HG03196 (cell line): ENCODE measurements at regions not wholly inside any gene's neighbourhood (a gene's known extent, or its start where the extent isn't known, plus 50 kb on each side); places are given as distances from the start of the nearest gene placed in this dataset.
"Not testable (repeated sequence)": the region's sequence is repeated elsewhere in the genome, so short reads cannot be mapped to it uniquely, and the experiment has no call there.

ENCODE experiments used
- ATAC-seq: cut with Tn5 transposase; IDR thresholded peaks from one replicate; pipeline ENCODE4 v1.9.1; 2021; ENCODE audit not compliant: unreplicated experiment

DNA sequence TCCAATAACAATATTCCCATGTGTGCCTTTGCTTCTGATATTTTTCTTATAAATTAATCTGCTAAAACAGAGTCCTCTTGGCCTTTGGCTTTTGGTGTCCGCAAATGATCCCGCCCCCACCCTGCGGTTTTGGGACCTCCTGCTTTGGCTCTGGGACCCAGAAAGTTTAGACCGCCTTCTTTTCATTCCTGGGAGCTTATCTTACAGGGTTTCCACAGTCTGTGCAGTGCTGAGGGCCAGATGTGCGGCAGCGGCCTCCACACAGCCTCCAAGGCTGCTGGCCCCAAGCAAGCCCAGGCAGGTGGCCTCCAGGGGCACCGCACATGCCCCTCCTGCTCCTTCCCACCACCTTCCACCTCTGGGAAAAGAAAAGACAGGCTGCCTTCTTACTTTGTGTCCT lies 191.5 kb downstream of the ERCC6L2 start:
- ATAC-seq = no peak

GRCh38 chr9:96065482-96066251 lies 190.2 kb downstream of the ERCC6L2 start:
- no peak for ATAC-seq

DNA sequence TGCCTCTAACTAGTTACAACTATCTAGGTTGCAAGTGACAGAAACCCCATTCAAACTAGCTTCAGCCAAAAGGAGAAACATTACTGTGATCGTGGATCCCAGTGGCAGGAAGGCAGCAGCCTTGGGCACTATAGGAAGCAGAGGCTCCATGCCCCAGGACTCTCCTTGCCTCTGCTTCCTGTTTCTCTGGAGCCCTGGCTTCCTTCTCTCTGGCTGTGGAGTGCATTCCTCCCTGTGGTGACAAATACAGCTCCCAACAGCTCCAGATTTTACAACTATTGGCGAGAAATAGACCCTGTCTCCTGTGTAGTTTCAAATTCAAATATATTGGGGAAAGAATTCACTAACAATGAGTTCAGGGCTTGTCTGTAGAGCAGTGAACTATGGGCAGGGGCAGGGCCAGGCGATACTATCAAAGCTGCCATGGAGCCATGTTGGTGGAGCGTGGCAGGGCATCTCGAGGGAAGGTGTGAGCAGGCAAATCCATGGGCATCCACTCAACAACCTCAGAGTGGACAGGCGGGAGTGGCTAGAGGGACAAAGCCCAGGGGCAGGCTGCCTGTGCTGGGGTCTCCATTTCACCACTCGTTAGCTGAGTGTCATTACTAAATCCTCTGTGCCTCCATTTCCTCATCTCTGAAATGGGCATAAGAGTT lies 189.5 kb downstream of the ERCC6L2 start:
- ATAC-seq = no peak

- ATAC-seq = no peak
Measured at GRCh38 chr9:96062854-96063253, 187.4 kb downstream of the ERCC6L2 start.

DNA sequence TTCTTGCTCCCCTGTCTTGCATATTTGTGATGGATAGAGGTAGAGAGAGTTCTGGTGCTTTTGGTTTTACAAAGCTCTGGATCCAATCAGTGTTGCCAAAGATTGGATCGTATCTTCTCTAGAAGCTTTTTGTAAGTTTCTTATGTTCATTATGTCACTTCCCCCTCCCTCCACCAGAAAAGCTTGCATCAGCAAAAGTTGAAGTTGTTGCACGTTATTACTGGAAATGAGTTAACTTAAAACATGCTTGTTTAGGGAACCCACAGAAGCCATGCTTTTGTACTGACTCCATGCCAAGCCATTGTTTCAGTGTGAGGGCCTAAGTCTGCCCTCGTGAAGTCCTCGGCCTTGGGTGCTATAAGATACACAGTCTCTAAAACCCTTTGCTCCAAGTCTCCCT lies 186.5 kb downstream of the ERCC6L2 start:
- no peak for ATAC-seq

GRCh38 chr9:96061293-96061987 lies 185.9 kb downstream of the ERCC6L2 start:
- ATAC-seq = no peak

GRCh38 chr9:96058218-96058617 lies 182.7 kb downstream of the ERCC6L2 start:
- no peak for ATAC-seq

DNA sequence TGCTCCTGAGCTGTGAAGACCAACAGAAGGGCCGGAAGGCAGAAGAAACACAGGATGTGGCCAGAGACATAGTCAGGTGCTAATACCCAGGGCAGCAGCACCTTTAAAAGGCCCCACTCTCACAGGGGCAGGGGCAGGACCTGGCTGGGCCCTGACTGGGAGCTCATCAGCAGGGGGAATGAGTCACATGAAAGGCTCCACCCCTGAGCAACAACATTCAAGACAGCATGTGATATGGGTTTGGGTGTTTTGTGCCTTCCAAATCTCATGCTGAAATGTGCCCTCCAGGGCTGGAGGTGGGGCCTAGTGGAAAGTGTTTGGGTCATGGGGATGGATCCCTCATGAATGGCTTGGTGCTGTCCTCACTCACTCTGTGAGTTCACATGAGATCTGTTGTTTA lies 181.7 kb downstream of the ERCC6L2 start:
- ATAC-seq = no peak

DNA sequence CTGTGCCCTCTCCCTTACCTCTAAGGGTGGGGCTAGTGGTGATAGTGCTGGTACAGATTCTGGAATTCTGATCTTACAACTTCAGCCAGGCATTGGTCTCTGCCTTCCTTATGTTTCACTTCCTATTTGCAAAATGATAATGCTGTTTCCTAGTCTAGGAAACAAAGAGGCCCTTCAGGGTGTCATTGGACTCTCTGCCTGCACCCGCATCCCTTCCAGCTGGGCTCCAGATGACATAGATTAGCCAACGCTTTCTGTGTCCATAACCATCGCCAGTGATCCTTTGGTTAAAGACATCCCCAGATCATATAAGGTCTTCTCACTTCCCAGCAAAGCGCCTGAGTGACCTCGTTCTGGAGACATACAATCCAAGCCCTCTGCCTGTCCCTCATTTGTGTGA lies 180.7 kb downstream of the ERCC6L2 start:
- no peak for ATAC-seq

DNA sequence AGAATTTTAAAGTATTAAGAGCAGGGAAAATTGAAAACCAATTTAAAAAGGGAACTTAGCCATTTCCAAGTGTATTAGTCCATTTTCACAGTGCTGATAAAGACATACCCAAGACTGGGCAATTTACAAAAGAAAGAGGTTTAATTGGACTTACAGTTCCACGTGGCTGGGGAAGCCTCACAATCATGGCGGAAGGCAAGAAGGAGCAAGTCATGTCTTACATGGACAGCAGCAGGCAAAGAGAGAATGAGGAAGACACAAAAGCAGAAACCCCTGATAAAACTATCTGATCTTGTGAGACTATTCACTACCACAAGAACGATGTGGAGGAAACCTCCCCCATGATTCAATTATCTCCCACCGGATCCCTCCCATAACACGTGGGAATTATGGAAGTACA lies 178.8 kb downstream of the ERCC6L2 start:
- ATAC-seq = not testable (repeated sequence)

- ATAC-seq = no peak
Measured at GRCh38 chr9:96052686-96053085, 177.2 kb downstream of the ERCC6L2 start.

GRCh38 chr9:96051423-96051822 lies 175.9 kb downstream of the ERCC6L2 start:
- ATAC-seq = no peak

DNA sequence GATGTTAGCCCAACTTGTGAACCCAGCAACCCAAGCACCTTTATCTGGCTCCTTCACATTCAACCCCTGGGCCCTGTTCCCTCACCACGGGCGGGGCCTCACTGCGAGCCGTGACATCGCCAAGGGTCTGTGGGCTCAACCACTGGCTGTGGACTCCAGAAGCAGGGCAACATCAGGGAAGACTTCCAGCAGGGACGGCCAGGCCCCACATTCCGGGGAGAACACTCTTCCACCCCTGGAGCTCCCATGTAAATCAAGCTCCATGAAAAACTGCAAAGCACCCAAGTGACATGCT lies 175.3 kb downstream of the ERCC6L2 start:
- no peak for ATAC-seq

DNA sequence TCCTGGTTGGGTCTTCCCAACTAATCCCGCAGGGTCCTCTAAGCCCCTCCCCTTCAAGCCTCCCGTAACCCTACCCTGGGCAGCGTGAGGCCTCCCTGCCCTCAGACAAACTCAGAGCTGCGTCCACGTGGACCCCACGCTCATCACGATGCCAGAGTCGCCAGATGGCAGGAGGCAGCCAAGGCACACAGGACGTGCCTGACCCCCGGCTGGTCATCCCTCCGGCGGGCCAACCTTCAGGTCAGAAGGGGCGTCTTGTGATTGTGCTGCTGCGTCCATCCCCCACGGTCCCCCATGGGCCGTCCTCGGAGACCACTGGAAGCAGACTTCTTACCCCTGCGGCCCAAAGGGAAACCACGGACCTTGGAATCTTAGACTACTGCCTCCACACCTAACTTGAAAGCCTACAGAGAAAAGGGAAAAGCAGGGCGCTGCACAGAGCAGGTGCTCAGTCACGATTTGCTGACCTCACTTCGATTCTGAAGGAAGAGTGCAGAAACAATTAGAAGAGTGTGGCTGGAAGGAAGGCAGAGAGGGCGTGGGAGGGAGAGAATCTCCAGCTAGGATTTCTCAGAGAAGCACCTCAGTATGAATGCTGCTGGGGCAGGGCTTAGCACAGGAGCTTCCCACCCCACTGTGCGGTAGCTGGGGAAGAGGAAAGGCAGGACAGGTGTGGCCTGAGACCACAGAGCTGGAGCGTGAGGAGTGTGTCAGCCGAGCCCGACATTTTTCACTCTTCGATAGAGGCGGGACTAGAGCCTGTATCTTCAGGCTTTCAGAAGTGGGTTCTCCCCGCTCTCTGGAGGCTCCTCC lies 174.8 kb downstream of the ERCC6L2 start:
- ATAC-seq = no peak

GRCh38 chr9:96048956-96049831 lies 173.7 kb downstream of the ERCC6L2 start:
- no peak for ATAC-seq

DNA sequence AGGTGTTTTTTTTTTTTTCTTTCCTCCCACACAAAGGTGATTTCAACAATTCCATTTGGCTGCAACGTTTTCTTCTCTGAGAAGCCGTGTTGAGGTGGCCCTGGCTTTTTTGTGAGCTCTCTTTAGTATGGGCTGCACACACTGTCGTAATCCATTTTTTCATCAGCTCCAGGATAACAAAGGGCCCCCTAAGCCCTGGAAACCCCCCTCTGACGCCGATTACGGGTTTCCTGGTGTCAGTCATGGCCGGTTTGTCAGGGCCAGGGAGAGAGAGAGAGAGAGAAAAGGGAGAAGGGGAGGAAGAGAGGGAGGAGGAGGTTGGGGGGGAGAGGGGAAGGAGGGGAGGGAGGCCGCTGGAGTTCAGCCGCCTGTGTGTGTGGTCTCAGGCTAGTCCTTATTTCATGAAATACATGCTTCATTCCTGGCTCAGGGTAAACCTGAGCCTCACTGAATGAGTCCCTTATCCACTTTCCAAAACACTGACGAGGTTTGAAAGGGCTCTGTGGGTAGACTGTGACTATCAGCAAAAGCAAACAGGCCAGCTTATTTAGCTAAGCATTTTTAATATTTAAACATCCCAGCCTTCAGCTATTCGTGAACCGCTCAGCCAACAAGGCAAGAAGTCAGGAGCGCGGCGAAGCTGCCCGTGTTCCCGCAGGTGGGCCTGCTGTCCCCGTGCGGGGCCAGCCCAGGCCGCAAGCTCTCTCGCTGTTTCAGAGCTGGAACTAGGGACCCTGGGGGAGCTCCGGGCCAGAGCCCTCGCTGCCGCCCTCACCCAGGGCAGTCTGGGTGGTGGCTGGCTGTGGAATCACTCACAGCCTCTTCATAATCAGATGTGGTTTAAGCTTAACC lies 172.8 kb downstream of the ERCC6L2 start:
- no peak for ATAC-seq

- no peak for ATAC-seq
Measured at GRCh38 chr9:96047741-96048103, 172.2 kb downstream of the ERCC6L2 start.

- ATAC-seq = no peak
Measured at GRCh38 chr9:96047116-96047639, 171.7 kb downstream of the ERCC6L2 start.

- no peak for ATAC-seq
Measured at GRCh38 chr9:96045811-96046210, 170.3 kb downstream of the ERCC6L2 start.
